Hepatocyte (in vitro differentiated cells): ENCODE measurements at regions not wholly inside any gene's neighbourhood (a gene's known extent, or its start where the extent isn't known, plus 50 kb on each side); places are given as distances from the start of the nearest gene placed in this dataset.

Experiments used
- DNase-seq: peaks from one replicate; pipeline ENCODE4 v3.0.0-alpha.2; 2016; ENCODE audit warnings: low spot score
- H2AFZ ChIP-seq: fragments of 200-600 bp; sonication (generic); 2 replicates; pipeline ENCODE4 v1.6.0; 2016; ENCODE audit warnings: antibody characterized with exemption, mild to moderate bottlenecking
- H3K27ac ChIP-seq: fragments of 200-600 bp; sonication (generic); 2 replicates; pipeline ENCODE4 v1.5.1; 2016; ENCODE audit warnings: mild to moderate bottlenecking
- H3K27me3 ChIP-seq: fragments of 200-600 bp; sonication (generic); 2 replicates; pipeline ENCODE4 v1.6.1; 2016
- H3K36me3 ChIP-seq: fragments of 200-600 bp; sonication (generic); replicated peaks from 2 replicates; pipeline ENCODE4 v1.5.1; 2016; ENCODE audit warnings: low read depth; ENCODE audit not compliant: insufficient read depth
- H3K4me1 ChIP-seq: fragments of 200-600 bp; sonication (generic); 2 replicates; pipeline ENCODE4 v1.5.1; 2016; ENCODE audit warnings: mild to moderate bottlenecking, moderate library complexity; ENCODE audit not compliant: insufficient read depth
- H3K4me2 ChIP-seq: fragments of 200-600 bp; sonication (generic); 2 replicates; pipeline ENCODE4 v1.6.0; 2016
- H3K4me3 ChIP-seq: fragments of 200-600 bp; sonication (generic); 2 replicates; pipeline ENCODE4 v1.5.1; 2016; ENCODE audit warnings: mild to moderate bottlenecking
- H3K79me2 ChIP-seq: fragments of 200-600 bp; sonication (generic); 2 replicates; pipeline ENCODE4 v1.6.0; 2017; ENCODE audit warnings: mild to moderate bottlenecking
- H3K9me2 ChIP-seq: fragments of 200-600 bp; sonication (generic); replicated peaks from 2 replicates; pipeline ENCODE4 v1.6.0; 2017; ENCODE audit warnings: mild to moderate bottlenecking; ENCODE audit not compliant: insufficient read depth
- H3K9me3 ChIP-seq: fragments of 200-600 bp; sonication (generic); 2 replicates; pipeline ENCODE4 v1.5.1; 2016; ENCODE audit warnings: low read depth, mild to moderate bottlenecking
- H4K20me1 ChIP-seq: fragments of 200-600 bp; sonication (generic); 2 replicates; pipeline ENCODE4 v1.6.0; 2016; ENCODE audit warnings: mild to moderate bottlenecking; ENCODE audit not compliant: insufficient read depth, poor library complexity, severe bottlenecking
- EZH2 ChIP-seq: fragments of 200-600 bp; sonication (generic); IDR thresholded peaks from 2 replicates; pipeline ENCODE4 v1.6.1; 2016; ENCODE audit warnings: antibody characterized with exemption, mild to moderate bottlenecking, borderline replicate concordance
- EZH2phosphoT487 ChIP-seq: fragments of 200-600 bp; sonication (generic); IDR thresholded peaks from one replicate; pipeline ENCODE4 v1.6.1; 2018; ENCODE audit warnings: antibody characterized with exemption, mild to moderate bottlenecking, low read depth, moderate library complexity; ENCODE audit not compliant: unreplicated experiment, severe bottlenecking
- WGBS: methylation state at CpG from one replicate; pipeline ENCODE4 v1.1.6; 2016; ENCODE audit warnings: low lambda C conversion rate; ENCODE audit errors: missing lambda C conversion rate; 5-methylcytosine and 5-hydroxymethylcytosine counted together
- TF ChIP-seq, protein P1 (sequence below): fragments of 200-600 bp; sonication (generic); IDR thresholded peaks from 2 replicates; pipeline ENCODE4 v1.5.1; 2016; ENCODE audit warnings: antibody characterized with exemption, mild to moderate bottlenecking; ENCODE audit not compliant: poor library complexity

- Histone ChIP-seq H3K4me2 (peak overlapping the region; percentile 42), H3K9me3 (no peaks in the 10 kb centered on the region), H3K4me1 (peaks cover 45% of the 10 kb centered on the region), H3K79me2 (no peaks in the 10 kb centered on the region), H2AFZ (no peak overlapping the region), H3K36me3 (no peaks in the 10 kb centered on the region), H4K20me1 (no peaks in the 10 kb centered on the region), H3K27me3 (no peaks in the 10 kb centered on the region), H3K9me2 (no peaks in the 10 kb centered on the region), H3K27ac (peak overlapping the region; percentile 38), H3K4me3 (no peak overlapping the region)
- peak; percentile 38 for DNase-seq
- no peak for TF ChIP-seq EZH2
- no peak for TF ChIP-seq EZH2phosphoT487
- TF ChIP-seq, protein P1, sequence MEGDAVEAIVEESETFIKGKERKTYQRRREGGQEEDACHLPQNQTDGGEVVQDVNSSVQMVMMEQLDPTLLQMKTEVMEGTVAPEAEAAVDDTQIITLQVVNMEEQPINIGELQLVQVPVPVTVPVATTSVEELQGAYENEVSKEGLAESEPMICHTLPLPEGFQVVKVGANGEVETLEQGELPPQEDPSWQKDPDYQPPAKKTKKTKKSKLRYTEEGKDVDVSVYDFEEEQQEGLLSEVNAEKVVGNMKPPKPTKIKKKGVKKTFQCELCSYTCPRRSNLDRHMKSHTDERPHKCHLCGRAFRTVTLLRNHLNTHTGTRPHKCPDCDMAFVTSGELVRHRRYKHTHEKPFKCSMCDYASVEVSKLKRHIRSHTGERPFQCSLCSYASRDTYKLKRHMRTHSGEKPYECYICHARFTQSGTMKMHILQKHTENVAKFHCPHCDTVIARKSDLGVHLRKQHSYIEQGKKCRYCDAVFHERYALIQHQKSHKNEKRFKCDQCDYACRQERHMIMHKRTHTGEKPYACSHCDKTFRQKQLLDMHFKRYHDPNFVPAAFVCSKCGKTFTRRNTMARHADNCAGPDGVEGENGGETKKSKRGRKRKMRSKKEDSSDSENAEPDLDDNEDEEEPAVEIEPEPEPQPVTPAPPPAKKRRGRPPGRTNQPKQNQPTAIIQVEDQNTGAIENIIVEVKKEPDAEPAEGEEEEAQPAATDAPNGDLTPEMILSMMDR: no peak
- WGBS: 37% methylated on average over 19 of the region's 21 CpGs
Observed at GRCh38 chrX:39729981-39730661, 367.6 kb downstream of the BCOR start.

DNA sequence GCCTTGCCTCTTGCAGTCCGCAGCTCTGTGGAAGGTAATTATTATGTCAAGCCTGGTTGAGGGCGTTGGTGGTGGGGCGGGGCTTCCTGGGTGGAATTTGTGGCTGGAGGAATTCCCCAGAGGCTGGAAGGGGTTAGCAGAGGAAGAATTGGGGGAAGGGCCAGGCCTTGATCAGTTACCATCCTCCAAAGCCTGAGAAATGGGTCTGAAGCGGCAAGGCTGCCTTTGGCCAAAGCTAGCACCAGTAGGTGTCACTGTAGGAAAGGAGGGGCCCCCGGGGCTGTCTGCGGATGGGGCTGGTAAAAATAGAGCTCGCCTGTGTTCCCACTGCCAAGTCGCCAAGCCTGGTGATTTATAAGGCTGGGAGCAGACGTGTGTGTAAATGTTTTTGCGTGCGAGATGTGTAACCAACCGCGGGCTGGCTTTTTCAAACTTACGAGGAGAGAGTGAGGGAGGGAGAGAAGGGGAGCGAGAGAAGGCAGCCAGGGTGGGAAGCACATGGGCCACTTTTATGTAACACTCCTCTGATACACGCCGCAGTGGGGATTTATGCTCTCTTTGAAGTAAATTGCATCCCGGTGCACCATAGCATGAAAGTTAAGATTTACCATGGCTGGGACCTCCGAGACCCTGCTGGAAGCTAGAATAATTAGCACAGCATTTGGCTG lies 367.0 kb downstream of the BCOR start:
- Histone ChIP-seq H3K9me3 (no peaks in the 10 kb centered on the region), H3K9me2 (no peaks in the 10 kb centered on the region), H3K79me2 (no peaks in the 10 kb centered on the region), H3K4me1 (peaks cover 42% of the 10 kb centered on the region), H2AFZ (no peak overlapping the region), H3K36me3 (no peaks in the 10 kb centered on the region), H3K4me2 (peak overlapping the region; percentile 42), H3K27me3 (no peaks in the 10 kb centered on the region), H4K20me1 (no peaks in the 10 kb centered on the region), H3K27ac (peak overlapping the region; percentile 38), H3K4me3 (no peak overlapping the region)
- 25% methylated on average over 19 of the region's 19 CpGs for WGBS
- DNase-seq: peak; percentile 88
- TF ChIP-seq, protein P1: peak; percentile 66
- TF ChIP-seq EZH2: no peak
- TF ChIP-seq EZH2phosphoT487: no peak

- H3K79me2 ChIP-seq: no peaks in the 10 kb centered on the region
- WGBS: 62% methylated on average over 6 of the region's 6 CpGs
- peak overlapping the region; percentile 37 for H3K27ac ChIP-seq
Observed at GRCh38 chrX:39731330-39731667, 366.5 kb downstream of the BCOR start.

More at GRCh38 chrX:39731330-39731667, 366.5 kb downstream of the BCOR start:
- TF ChIP-seq EZH2phosphoT487 (no peak), EZH2 (no peak)
- TF ChIP-seq, protein P1: no peak
- peak overlapping the region; percentile 23 for H3K4me2 ChIP-seq
- H3K4me1 ChIP-seq: peaks cover 37% of the 10 kb centered on the region
- no peaks in the 10 kb centered on the region for H3K9me3 ChIP-seq
- DNase-seq: no peak
- no peak overlapping the region for H2AFZ ChIP-seq
- H3K27me3 ChIP-seq: no peaks in the 10 kb centered on the region
- no peaks in the 10 kb centered on the region for H3K9me2 ChIP-seq
- no peak overlapping the region for H3K4me3 ChIP-seq
- H3K36me3 ChIP-seq: no peaks in the 10 kb centered on the region
- no peaks in the 10 kb centered on the region for H4K20me1 ChIP-seq
